GM23338 (cell line): ENCODE measurements at regions not wholly inside any gene's neighbourhood (a gene's known extent, or its start where the extent isn't known, plus 50 kb on each side); places are given as distances from the start of the nearest gene placed in this dataset.

Experiments
- ATAC-seq: fragments of 200-7000 bp; cut with Tn5 transposase; 3 replicates; pipeline ENCODE4 v1.9.1; 2020
- DNase-seq: peaks from one replicate; pipeline ENCODE4 v3.0.0-alpha.2; 2015; ENCODE audit warnings: low spot score
- H2AFZ ChIP-seq: fragments of 200-600 bp; sonication (generic); 2 replicates; pipeline ENCODE4 v1.8.0; 2016; ENCODE audit warnings: antibody characterized with exemption, mild to moderate bottlenecking, moderate library complexity
- H3F3A ChIP-seq: fragments of 200-600 bp; sonication (generic); replicated peaks from 2 replicates; pipeline ENCODE4 v1.8.0; 2017; ENCODE audit warnings: antibody characterized with exemption, mixed run types, low read depth
- H3K27ac ChIP-seq: fragments of 200-600 bp; sonication (generic); 2 replicates; pipeline ENCODE4 v1.6.1; 2016; ENCODE audit warnings: low read depth
- H3K27me3 ChIP-seq: fragments of 200-600 bp; sonication (generic); 2 replicates; pipeline ENCODE4 v1.8.0; 2016; ENCODE audit warnings: mild to moderate bottlenecking, mixed run types, moderate library complexity; ENCODE audit not compliant: insufficient read depth
- H3K36me3 ChIP-seq: fragments of 200-600 bp; sonication (generic); 2 replicates; pipeline ENCODE4 v1.8.0; 2016; ENCODE audit warnings: mild to moderate bottlenecking; ENCODE audit not compliant: insufficient read depth
- H3K4me1 ChIP-seq: fragments of 200-600 bp; sonication (generic); 2 replicates; pipeline ENCODE4 v1.8.0; 2016; ENCODE audit warnings: mild to moderate bottlenecking, moderate library complexity; ENCODE audit not compliant: insufficient read depth
- H3K4me2 ChIP-seq: fragments of 200-600 bp; sonication (generic); 2 replicates; pipeline ENCODE4 v1.7.1; 2017; ENCODE audit warnings: mixed run types
- H3K4me3 ChIP-seq: fragments of 200-600 bp; sonication (generic); 2 replicates; pipeline ENCODE4 v1.6.1; 2016; ENCODE audit warnings: mixed run types
- H3K79me2 ChIP-seq: fragments of 200-600 bp; sonication (generic); replicated peaks from 2 replicates; pipeline ENCODE4 v1.8.0; 2017; ENCODE audit warnings: mild to moderate bottlenecking; ENCODE audit not compliant: insufficient read depth
- H3K9me2 ChIP-seq: fragments of 200-600 bp; sonication (generic); 2 replicates; pipeline ENCODE4 v1.8.0; 2017; ENCODE audit not compliant: insufficient read depth
- H4K20me1 ChIP-seq: fragments of 200-600 bp; sonication (generic); replicated peaks from 2 replicates; pipeline ENCODE4 v1.8.0; 2017; ENCODE audit warnings: mild to moderate bottlenecking; ENCODE audit not compliant: insufficient read depth
- H3K27ac Mint-ChIP-seq: 2 replicates; pipeline ENCODE4 v1.8.0; 2020; ENCODE audit warnings: inconsistent platforms, mild to moderate bottlenecking, moderate library complexity, mixed read lengths
- H3K27me3 Mint-ChIP-seq: 3 replicates; pipeline ENCODE4 v1.8.0; 2022; ENCODE audit warnings: low read depth, mild to moderate bottlenecking, moderate library complexity, mixed read lengths, inconsistent platforms; ENCODE audit not compliant: insufficient read depth, poor library complexity
- H3K36me3 Mint-ChIP-seq: 3 replicates; pipeline ENCODE4 v1.8.0; 2021; ENCODE audit warnings: low read depth, mild to moderate bottlenecking, inconsistent platforms, moderate library complexity, mixed read lengths
- H3K4me1 Mint-ChIP-seq: 3 replicates; pipeline ENCODE4 v1.8.0; 2020; ENCODE audit warnings: mild to moderate bottlenecking, inconsistent platforms, mixed read lengths
- H3K4me3 Mint-ChIP-seq: 3 replicates; pipeline ENCODE4 v1.8.0; 2021; ENCODE audit warnings: moderate library complexity, mild to moderate bottlenecking, inconsistent platforms, mixed read lengths
- H3K9me3 Mint-ChIP-seq: 3 replicates; pipeline ENCODE4 v1.8.0; 2020; ENCODE audit warnings: moderate library complexity, mild to moderate bottlenecking, inconsistent platforms, mixed read lengths
- CREB1 ChIP-seq: fragments of 250-450 bp; sonication (Bioruptor Pico); IDR thresholded peaks from 2 replicates; pipeline ENCODE4 v1.5.0; 2020; ENCODE audit warnings: low read depth, mild to moderate bottlenecking, moderate library complexity
- ETS1 ChIP-seq: IDR thresholded peaks from 2 replicates; pipeline ENCODE4 v1.6.1; 2016; ENCODE audit warnings: antibody characterized with exemption
- EZH2 ChIP-seq: fragments of 200-600 bp; sonication (generic); IDR thresholded peaks from one replicate; pipeline ENCODE4 v1.8.0; 2017; ENCODE audit warnings: antibody characterized with exemption, mild to moderate bottlenecking, low read depth; ENCODE audit not compliant: unreplicated experiment
- EZH2phosphoT487 ChIP-seq: fragments of 200-600 bp; sonication (generic); IDR thresholded peaks from one replicate; pipeline ENCODE4 v1.8.1; 2018; ENCODE audit warnings: antibody characterized with exemption; ENCODE audit not compliant: unreplicated experiment
- JUNB ChIP-seq: IDR thresholded peaks from one replicate; pipeline ENCODE4 v1.6.1; 2016; ENCODE audit warnings: antibody characterized with exemption; ENCODE audit not compliant: unreplicated experiment
- NANOG ChIP-seq: IDR thresholded peaks from 2 replicates; pipeline ENCODE4 v1.6.1; 2016; ENCODE audit warnings: antibody characterized with exemption, borderline replicate concordance
- POLR2AphosphoS5 ChIP-seq: IDR thresholded peaks from 2 replicates; pipeline ENCODE4 v1.6.1; 2016; ENCODE audit warnings: antibody characterized with exemption, low read depth
- STAT1 ChIP-seq: IDR thresholded peaks from one replicate; pipeline ENCODE4 v1.6.1; 2016; ENCODE audit warnings: antibody characterized with exemption; ENCODE audit not compliant: unreplicated experiment
- ZNF114 ChIP-seq: fragments of 250-450 bp; sonication (Bioruptor Pico); IDR thresholded peaks from 2 replicates; pipeline ENCODE4 v1.5.0; 2020; ENCODE audit warnings: mild to moderate bottlenecking, moderate library complexity
- ZNF331 ChIP-seq: fragments of 250-450 bp; sonication (Bioruptor Pico); IDR thresholded peaks from 2 replicates; pipeline ENCODE4 v1.5.0; 2020; ENCODE audit warnings: low read depth, mild to moderate bottlenecking, moderate library complexity

DNA sequence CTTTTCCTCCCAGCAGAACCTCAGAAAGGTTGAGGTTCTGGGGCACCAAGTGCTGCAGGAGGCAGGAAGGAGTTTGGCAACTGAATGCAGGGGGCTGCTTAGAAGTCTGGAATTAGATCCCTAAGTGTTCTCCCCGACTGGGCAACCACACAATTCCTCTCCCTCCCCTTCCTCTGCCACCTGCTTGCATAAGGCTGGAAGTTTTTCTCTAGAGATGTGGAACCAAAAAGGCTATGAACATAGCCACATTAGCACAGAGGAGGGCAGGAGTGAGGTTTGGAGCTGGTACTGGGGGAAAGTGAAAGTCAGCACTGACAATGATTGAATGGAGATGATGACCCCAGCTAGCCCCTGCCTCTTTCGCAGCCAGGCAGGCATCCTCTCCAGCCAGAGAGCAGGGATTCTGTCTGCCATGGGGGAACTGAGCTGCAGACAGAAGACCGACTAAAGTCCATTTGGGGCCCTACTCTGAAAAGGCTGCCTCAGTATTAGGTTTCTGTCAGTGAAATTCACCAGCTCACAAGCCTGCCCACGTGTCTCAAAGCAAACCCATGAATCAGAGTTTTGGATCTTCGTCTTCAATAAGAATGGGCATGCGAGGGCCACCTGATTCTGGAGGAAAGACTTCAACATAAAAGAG, 87.9 kb upstream of the ITGA6 start:
- H3K27me3 Mint-ChIP-seq: peaks cover 5% of the 10 kb centered on the region
- H3K79me2 ChIP-seq: no peaks in the 10 kb centered on the region
- peak overlapping the region; percentile 81 for H2AFZ ChIP-seq
- no peak overlapping the region for H3K4me3 ChIP-seq
- H3K27me3 ChIP-seq: no peaks in the 10 kb centered on the region
- TF ChIP-seq ETS1 (no peak), STAT1 (no peak), ZNF114 (CRISPR knock-in tag) (no peak), POLR2AphosphoS5 (no peak), ZNF331 (no peak), NANOG (no peak), CREB1 (no peak), JUNB (no peak)
- no peak overlapping the region for H3K4me3 Mint-ChIP-seq
- H3F3A ChIP-seq: no peaks in the 10 kb centered on the region
- peaks cover 24% of the 10 kb centered on the region for H3K4me1 ChIP-seq
- no peak overlapping the region for H3K27ac Mint-ChIP-seq
- H3K4me1 Mint-ChIP-seq: peaks cover 21% of the 10 kb centered on the region
- H3K4me2 ChIP-seq: no peak overlapping the region
- H3K27ac ChIP-seq: no peak overlapping the region
- peaks cover 16% of the 10 kb centered on the region for H3K36me3 Mint-ChIP-seq
- ATAC-seq: peak; percentile 31
- peaks cover 14% of the 10 kb centered on the region for H3K9me3 Mint-ChIP-seq
- DNase-seq: no peak
- H4K20me1 ChIP-seq: no peaks in the 10 kb centered on the region
- peaks cover 12% of the 10 kb centered on the region; the same call in 1 of the 2 replicates for H3K36me3 ChIP-seq
- 0 out of 2 replicates have a peak, but pooled peaks cover 3% of the 10 kb centered on the region for H3K9me2 ChIP-seq

GRCh38 chr2:172340394-172340793, 87.0 kb upstream of the ITGA6 start:
- TF ChIP-seq ZNF114 (CRISPR knock-in tag): no peak
- no peak for TF ChIP-seq EZH2phosphoT487
- TF ChIP-seq ZNF331: no peak
- TF ChIP-seq POLR2AphosphoS5: no peak
- no peak for TF ChIP-seq EZH2
- no peak for TF ChIP-seq ETS1
- TF ChIP-seq NANOG: no peak
- TF ChIP-seq CREB1: no peak
- Histone ChIP-seq H3K79me2 (no peaks in the 10 kb centered on the region), H3K4me1 (peaks cover 24% of the 10 kb centered on the region), H3K27ac (no peak overlapping the region), H2AFZ (peak overlapping the region; percentile 56; the same call in 1 of the 2 replicates), H3K4me2 (no peak overlapping the region), H3K36me3 (peaks cover 13% of the 10 kb centered on the region; the same call in 1 of the 2 replicates), H3K9me2 (0 out of 2 replicates have a peak, but pooled peaks cover 3% of the 10 kb centered on the region), H3K4me3 (no peak overlapping the region), H3K27me3 (no peaks in the 10 kb centered on the region), H3F3A (no peaks in the 10 kb centered on the region), H4K20me1 (no peaks in the 10 kb centered on the region)
- ATAC-seq: no peak
- Mint-ChIP-seq H3K9me3 (peaks cover 19% of the 10 kb centered on the region), H3K27me3 (peaks cover 6% of the 10 kb centered on the region), H3K36me3 (peaks cover 20% of the 10 kb centered on the region), H3K27ac (no peak overlapping the region), H3K4me3 (no peak overlapping the region), H3K4me1 (peaks cover 21% of the 10 kb centered on the region)
- no peak for DNase-seq
